Mesenchymal stem cell (in vitro differentiated cells and primary cell): ENCODE measurements at regions not wholly inside any gene's neighbourhood (a gene's known extent, or its start where the extent isn't known, plus 50 kb on each side); places are given as distances from the start of the nearest gene placed in this dataset. TPM values are rescaled to one million over a fixed set of nuclear protein-coding genes. Genes with fewer than 3 reads are reported as not detected.

ENCODE experiments used
- DNase-seq: peaks from one replicate; pipeline ENCODE4 v3.0.0-alpha.2; 2013
- H2AFZ ChIP-seq: one replicate; pipeline ENCODE4 v1.6.1; 2013; ENCODE audit warnings: low read depth, mild to moderate bottlenecking, control low read depth, inconsistent platforms, low read length, moderate library complexity
- H2AK5ac ChIP-seq: 2 replicates; pipeline ENCODE4 v1.6.1; 2013; ENCODE audit warnings: low read length, moderate library complexity, mild to moderate bottlenecking, inconsistent platforms; ENCODE audit not compliant: severe bottlenecking
- H2BK120ac ChIP-seq: one replicate; pipeline ENCODE4 v1.6.1; 2013; ENCODE audit warnings: low read depth, mild to moderate bottlenecking, inconsistent platforms, low read length, moderate library complexity
- H2BK12ac ChIP-seq, 2 experiments: one replicate each; pipeline ENCODE4 v1.6.1; 2013; ENCODE audit warnings: inconsistent platforms in 2 of 2, low read length in 2 of 2, mild to moderate bottlenecking in 2 of 2, moderate library complexity in 2 of 2, control low read depth in 1 of 2
- H2BK15ac ChIP-seq: one replicate; pipeline ENCODE4 v1.6.1; 2013; ENCODE audit warnings: mild to moderate bottlenecking, low read depth, inconsistent platforms; ENCODE audit not compliant: poor library complexity, severe bottlenecking
- H2BK5ac ChIP-seq: 2 replicates; pipeline ENCODE4 v1.6.1; 2013; ENCODE audit warnings: low read depth, mild to moderate bottlenecking, low read length, control low read depth, inconsistent platforms; ENCODE audit not compliant: poor library complexity, severe bottlenecking
- H3K14ac ChIP-seq, 2 experiments: one replicate each; pipeline ENCODE4 v1.6.1; 2013; ENCODE audit warnings: inconsistent platforms in 2 of 2, low read length in 2 of 2, control low read depth in 1 of 2, mild to moderate bottlenecking in 1 of 2, moderate library complexity in 1 of 2
- H3K18ac ChIP-seq, 2 experiments: one replicate each; pipeline ENCODE4 v1.6.1; 2013; ENCODE audit warnings: inconsistent platforms in 2 of 2, low read length in 2 of 2, control low read depth in 1 of 2, low read depth in 1 of 2, mild to moderate bottlenecking in 1 of 2
- H3K23ac ChIP-seq, 2 experiments: one replicate each; pipeline ENCODE4 v1.6.1; 2013; ENCODE audit warnings: inconsistent platforms in 2 of 2, low read length in 2 of 2, mild to moderate bottlenecking in 2 of 2, moderate library complexity in 2 of 2, control low read depth in 1 of 2
- H3K27ac ChIP-seq: 2 replicates; pipeline ENCODE4 v1.5.1; 2013; ENCODE audit warnings: mild to moderate bottlenecking, moderate library complexity, low read length, control low read depth, inconsistent platforms; ENCODE audit not compliant: poor library complexity, severe bottlenecking
- H3K27me3 ChIP-seq, 2 experiments: 2 replicates each; pipeline versions ENCODE4 v1.6.1 to v1.7.0; 2013; ENCODE audit warnings: low read length in 2 of 2, mild to moderate bottlenecking in 2 of 2, moderate library complexity in 2 of 2, control low read depth in 1 of 2, inconsistent platforms in 1 of 2; ENCODE audit not compliant: control insufficient read depth in 1 of 2, insufficient read depth in 1 of 2
- H3K36me3 ChIP-seq, 2 experiments: 2 replicates each; pipeline versions ENCODE4 v1.6.1 to v1.7.0; 2013; ENCODE audit warnings: low read length in 2 of 2, control low read depth in 1 of 2, inconsistent platforms in 1 of 2, low read depth in 1 of 2, mild to moderate bottlenecking in 1 of 2; ENCODE audit not compliant: insufficient read depth in 2 of 2, control insufficient read depth in 1 of 2
- H3K4ac ChIP-seq, 2 experiments: one replicate each; pipeline ENCODE4 v1.6.1; 2013; ENCODE audit warnings: inconsistent platforms in 2 of 2, low read length in 2 of 2, mild to moderate bottlenecking in 2 of 2, moderate library complexity in 2 of 2, control low read depth in 1 of 2, low read depth in 1 of 2
- H3K4me1 ChIP-seq: 2 replicates; pipeline ENCODE4 v1.6.1; 2013; ENCODE audit warnings: low read depth, low read length, control low read depth; ENCODE audit not compliant: control insufficient read depth, insufficient read depth
- H3K4me2 ChIP-seq: 2 replicates; pipeline ENCODE4 v1.6.1; 2013; ENCODE audit warnings: low read length, mild to moderate bottlenecking, inconsistent platforms; ENCODE audit not compliant: poor library complexity, severe bottlenecking
- H3K4me3 ChIP-seq, 2 experiments: 2 replicates each; pipeline versions ENCODE4 v1.5.1 to v1.7.0; 2013; ENCODE audit warnings: low read length in 2 of 2, mild to moderate bottlenecking in 2 of 2, control low read depth in 1 of 2, low read depth in 1 of 2; ENCODE audit not compliant: insufficient read depth in 1 of 2
- H3K79me1 ChIP-seq: replicated peaks from 2 replicates; pipeline ENCODE4 v1.6.1; 2013; ENCODE audit warnings: mild to moderate bottlenecking, control low read depth, low read length, inconsistent platforms; ENCODE audit not compliant: poor library complexity, severe bottlenecking
- H3K9ac ChIP-seq: 2 replicates; pipeline ENCODE4 v1.7.0; 2013; ENCODE audit warnings: mild to moderate bottlenecking, low read length, moderate library complexity
- H3K9me3 ChIP-seq: 2 replicates; pipeline ENCODE4 v1.7.0; 2013; ENCODE audit warnings: mild to moderate bottlenecking, low read length; ENCODE audit not compliant: control insufficient read depth
- H4K8ac ChIP-seq: one replicate; pipeline ENCODE4 v1.6.1; 2013; ENCODE audit warnings: inconsistent platforms, mild to moderate bottlenecking, low read length, moderate library complexity
- H4K91ac ChIP-seq: one replicate; pipeline ENCODE4 v1.6.1; 2013; ENCODE audit warnings: mild to moderate bottlenecking, low read length, inconsistent platforms
- WGBS: methylation state at CpG from one replicate; pipeline ENCODE4 v1.1.7; 2013; ENCODE audit warnings: mixed read lengths; 5-methylcytosine and 5-hydroxymethylcytosine counted together
- small RNA-seq: library from polyadenylated mRNA; stranded (forward); fragments of <200 nt; extraction: miRNeasy Mini kit (QIAGEN cat#:217004); gene quantifications from one replicate; pipeline ENCODE3, GENCODE V24; 2013; ENCODE audit warnings: low read depth

DNA sequence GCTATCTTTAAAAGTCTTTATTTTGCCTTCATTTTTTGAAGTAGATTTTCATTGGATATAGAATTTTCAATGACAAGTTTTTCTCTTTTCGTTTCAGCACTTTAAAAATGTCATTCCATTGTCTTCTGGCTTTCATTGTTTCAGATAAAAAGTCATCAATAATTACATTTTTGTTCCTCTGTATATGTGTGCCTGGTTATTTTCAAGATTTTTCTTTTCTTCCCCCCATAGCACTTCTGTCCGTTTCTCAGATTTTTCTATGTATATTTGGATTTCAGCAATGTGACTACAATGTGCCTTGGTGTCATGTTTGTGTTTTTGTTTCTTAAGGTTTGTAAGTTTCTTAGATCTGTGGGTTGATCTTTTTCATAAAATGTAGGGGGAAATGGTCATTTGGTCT, 66.3 kb upstream of the HSD17B12 start:
- Histone ChIP-seq H2AFZ (no peak overlapping the region), H3K9me3 (peaks cover 31% of the 10 kb centered on the region), H3K27me3 (peaks cover 0 to 3% of the 10 kb centered on the region in 2 experiments), H4K91ac (no peak overlapping the region), H2BK15ac (no peak overlapping the region), H3K23ac (no peak overlapping the region), H3K4me2 (no peak overlapping the region), H3K9ac (no peak overlapping the region), H4K8ac (no peak overlapping the region), H3K18ac (no peak overlapping the region), H3K4me1 (no peaks in the 10 kb centered on the region), H2BK120ac (no peak overlapping the region), H3K14ac (no peak overlapping the region), H2AK5ac (no peak overlapping the region), H3K4me3 (no peak overlapping the region), H3K4ac (no peak overlapping the region), H3K27ac (no peak overlapping the region), H2BK5ac (no peak overlapping the region), H2BK12ac (no peak overlapping the region), H3K36me3 (no peaks in the 10 kb centered on the region), H3K79me1 (no peaks in the 10 kb centered on the region)
- WGBS: no CpG with 5 or more reads among the region's 2 CpGs
- no peak for DNase-seq

DNA sequence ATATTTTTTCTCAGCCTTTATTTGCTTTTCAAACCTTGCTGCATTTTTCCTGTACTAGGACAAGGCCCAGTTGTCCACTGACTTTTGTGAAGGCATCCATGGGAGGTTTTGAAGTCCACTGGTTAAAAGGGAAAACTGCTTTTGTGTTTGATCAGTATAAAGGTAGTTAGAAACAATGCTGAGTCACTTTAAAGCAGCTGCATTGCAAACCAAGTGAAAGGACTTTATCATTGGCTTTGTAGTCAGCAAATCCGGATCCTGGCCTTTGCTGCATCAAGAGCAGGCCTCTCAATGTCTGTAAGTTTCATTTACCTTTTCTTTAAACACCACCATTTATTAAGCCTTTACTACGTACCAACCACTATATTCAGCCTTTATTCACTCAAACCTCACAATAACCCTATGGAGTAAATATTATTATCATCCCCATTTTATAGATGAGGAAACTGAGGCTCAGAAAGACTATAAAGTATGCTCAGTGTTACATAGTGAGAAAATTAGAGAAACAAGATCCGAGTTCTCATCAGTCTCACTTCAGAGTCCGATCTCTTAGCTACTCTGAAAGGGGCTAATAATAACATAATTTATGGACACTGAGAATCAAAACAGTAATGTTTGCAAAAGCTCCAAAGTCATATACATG, 60.6 kb upstream of the HSD17B12 start:
- 86% methylated on average over 2 of the region's 4 CpGs for WGBS
- no peak overlapping the region for H3K4me2 ChIP-seq
- no peak overlapping the region for H3K14ac ChIP-seq
- no peak overlapping the region for H3K27ac ChIP-seq
- H4K91ac ChIP-seq: no peak overlapping the region
- H3K36me3 ChIP-seq: no peaks in the 10 kb centered on the region
- H3K9ac ChIP-seq: no peak overlapping the region
- H2BK5ac ChIP-seq: no peak overlapping the region
- no peak overlapping the region for H2BK120ac ChIP-seq
- no peaks in the 10 kb centered on the region for H3K79me1 ChIP-seq
- no peak for DNase-seq
- H2BK12ac ChIP-seq: no peak overlapping the region
- H2BK15ac ChIP-seq: no peak overlapping the region
- H3K4me1 ChIP-seq: peaks cover 1% of the 10 kb centered on the region
- H3K27me3 ChIP-seq: peaks cover 0 to 6% of the 10 kb centered on the region in 2 experiments
- H3K4me3 ChIP-seq: no peak overlapping the region
- H3K18ac ChIP-seq: no peak overlapping the region
- peaks cover 10% of the 10 kb centered on the region for H3K9me3 ChIP-seq
- no peak overlapping the region for H4K8ac ChIP-seq
- H3K4ac ChIP-seq: no peak overlapping the region
- no peak overlapping the region for H2AK5ac ChIP-seq
- no peak overlapping the region for H2AFZ ChIP-seq
- no peak overlapping the region for H3K23ac ChIP-seq

DNA sequence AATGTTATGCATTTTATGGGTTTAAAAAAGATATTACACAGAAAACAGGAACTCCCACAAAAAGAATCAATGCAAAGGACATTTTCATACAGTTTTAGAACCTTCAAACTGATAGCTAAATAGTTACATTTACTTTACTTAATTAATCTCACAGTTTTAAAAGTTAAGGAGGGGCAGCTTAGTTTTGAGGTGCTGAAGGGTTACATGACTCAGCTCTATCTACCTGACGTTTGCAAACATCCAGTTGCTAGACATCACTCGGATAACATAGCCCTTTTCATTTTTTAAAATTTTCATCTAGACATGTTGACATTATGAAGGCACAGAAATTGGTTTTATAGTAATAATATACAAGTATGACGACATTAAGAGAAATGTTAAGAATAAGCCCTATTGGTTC, 53.7 kb upstream of the HSD17B12 start:
- Histone ChIP-seq H3K36me3 (no peaks in the 10 kb centered on the region), H3K9ac (no peak overlapping the region), H3K4me1 (no peaks in the 10 kb centered on the region), H3K18ac (no peak overlapping the region), H3K14ac (no peak overlapping the region), H4K8ac (no peak overlapping the region), H3K4ac (no peak overlapping the region), H3K4me2 (no peak overlapping the region), H3K79me1 (no peaks in the 10 kb centered on the region), H3K9me3 (no peaks in the 10 kb centered on the region), H2AFZ (no peak overlapping the region), H2BK15ac (no peak overlapping the region), H2BK5ac (no peak overlapping the region), H4K91ac (no peak overlapping the region), H2BK120ac (no peak overlapping the region), H2AK5ac (no peak overlapping the region), H3K27me3 (peaks cover 4 to 12% of the 10 kb centered on the region in 2 experiments), H3K4me3 (no peak overlapping the region), H3K23ac (no peak overlapping the region), H3K27ac (no peak overlapping the region), H2BK12ac (no peak overlapping the region)
- DNase-seq: no peak
- 80% methylated on average over 1 of the region's 3 CpGs for WGBS

Small RNA genes in the stretch of these regions (small RNA-seq; reads per million reads assigned to genes)
- gene MIR129-2: not detected
- not detected for gene MIR670
